Vagina (tissue), 2 donors: ENCODE measurements at regions not wholly inside any gene's neighbourhood (a gene's known extent, or its start where the extent isn't known, plus 50 kb on each side); places are given as distances from the start of the nearest gene placed in this dataset.

ENCODE experiments used
- DNase-seq, 2 donors: peaks; one replicate each; pipeline ENCODE4 v3.0.0-alpha.2; 2017; ENCODE audit errors: extremely low spot score in 2 of 2
- H3K27ac ChIP-seq: fragments of 200-600 bp; sonication (generic); one replicate; pipeline ENCODE4 v1.5.1; 2019
- H3K27me3 ChIP-seq: fragments of 200-600 bp; sonication (generic); one replicate; pipeline ENCODE4 v1.5.1; 2019
- H3K36me3 ChIP-seq, 2 donors: fragments of 200-600 bp; sonication (generic); one replicate each; pipeline ENCODE4 v1.5.1; 2017 to 2019
- H3K4me1 ChIP-seq: fragments of 200-600 bp; sonication (generic); one replicate; pipeline ENCODE4 v1.5.1; 2019
- H3K4me3 ChIP-seq, 2 donors: fragments of 200-600 bp; sonication (generic); 1 replicate in 1 of 2; 2 replicates in 1 of 2; pipeline ENCODE4 v1.5.1; 2016 to 2019
- H3K9me3 ChIP-seq: fragments of 200-600 bp; sonication (generic); one replicate; pipeline ENCODE4 v1.5.1; 2019
- POLR2A ChIP-seq, 2 donors: fragments of 450-650 bp; IDR thresholded peaks; one replicate each; pipeline ENCODE4 v1.6.1; 2017; ENCODE audit warnings: antibody characterized with exemption in 2 of 2, mild to moderate bottlenecking in 2 of 2, moderate library complexity in 2 of 2
- POLR2AphosphoS5 ChIP-seq, 2 donors: sonication (generic); formaldehyde crosslinking; IDR thresholded peaks; one replicate each; pipeline ENCODE4 v1.9.0; 2017; ENCODE audit warnings: antibody characterized with exemption in 2 of 2, mild to moderate bottlenecking in 2 of 2, low read depth in 1 of 2; ENCODE audit not compliant: insufficient read depth in 1 of 2
- intact Hi-C: fragments of 100-400 bp; cut with DNase I; formaldehyde crosslinking; loops from one replicate; pipeline ENCODE4 v1.15.1; 2023
- TF ChIP-seq, protein P1 (sequence below), 3 experiments: fragments of 450-650 bp in 2 of 3; fragments of 200-600 bp in 1 of 3; sonication (generic) in 1 of 3; IDR thresholded peaks; one replicate each; pipeline ENCODE4 v1.5.1; 2017 to 2019; ENCODE audit warnings: antibody characterized with exemption in 3 of 3, mild to moderate bottlenecking in 2 of 3, moderate library complexity in 2 of 3

DNA sequence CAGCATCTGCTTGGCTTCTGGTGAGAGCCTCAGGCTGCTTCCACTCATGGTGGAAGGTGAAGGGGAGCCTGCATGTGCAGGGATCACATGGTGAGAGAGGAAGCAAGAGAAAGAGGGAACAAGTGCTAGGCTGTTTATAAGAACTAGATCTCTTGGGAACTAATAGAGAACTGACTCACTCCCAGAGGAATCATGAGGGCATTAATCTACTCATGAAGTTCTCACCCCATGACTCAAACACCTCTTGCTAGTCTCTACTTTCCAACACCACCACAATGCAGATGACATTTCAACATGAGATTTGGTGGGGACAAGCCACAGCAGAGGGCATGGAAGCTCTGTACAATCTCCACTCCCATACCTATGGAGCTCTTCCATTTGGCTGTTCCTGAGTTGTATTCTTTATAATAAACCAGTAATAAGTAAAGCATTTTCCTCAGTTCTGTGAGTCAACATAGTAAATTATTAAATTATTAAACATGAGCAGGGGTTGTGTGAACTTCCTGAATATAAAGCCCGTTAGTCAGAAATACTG lies 524.1 kb upstream of the NRSN1 start:
- no peaks in the 10 kb centered on the region for H3K4me1 ChIP-seq
- H3K27ac ChIP-seq = no peak overlapping the region
- no peaks in the 10 kb centered on the region for H3K27me3 ChIP-seq
- intact Hi-C loops = no loop called here
- no peaks in the 10 kb centered on the region for H3K36me3 ChIP-seq
- H3K9me3 ChIP-seq = no peaks in the 10 kb centered on the region
- no peak for DNase-seq
- no peak overlapping the region for H3K4me3 ChIP-seq
- TF ChIP-seq POLR2A (IDR thresholded peaks at IDR 0.05) = no peak
- TF ChIP-seq POLR2AphosphoS5 (IDR thresholded peaks at IDR 0.05; ENCODE audit: insufficient read depth in 1 of 2, low read depth in 1 of 2) = no peak
- TF ChIP-seq, protein P1, sequence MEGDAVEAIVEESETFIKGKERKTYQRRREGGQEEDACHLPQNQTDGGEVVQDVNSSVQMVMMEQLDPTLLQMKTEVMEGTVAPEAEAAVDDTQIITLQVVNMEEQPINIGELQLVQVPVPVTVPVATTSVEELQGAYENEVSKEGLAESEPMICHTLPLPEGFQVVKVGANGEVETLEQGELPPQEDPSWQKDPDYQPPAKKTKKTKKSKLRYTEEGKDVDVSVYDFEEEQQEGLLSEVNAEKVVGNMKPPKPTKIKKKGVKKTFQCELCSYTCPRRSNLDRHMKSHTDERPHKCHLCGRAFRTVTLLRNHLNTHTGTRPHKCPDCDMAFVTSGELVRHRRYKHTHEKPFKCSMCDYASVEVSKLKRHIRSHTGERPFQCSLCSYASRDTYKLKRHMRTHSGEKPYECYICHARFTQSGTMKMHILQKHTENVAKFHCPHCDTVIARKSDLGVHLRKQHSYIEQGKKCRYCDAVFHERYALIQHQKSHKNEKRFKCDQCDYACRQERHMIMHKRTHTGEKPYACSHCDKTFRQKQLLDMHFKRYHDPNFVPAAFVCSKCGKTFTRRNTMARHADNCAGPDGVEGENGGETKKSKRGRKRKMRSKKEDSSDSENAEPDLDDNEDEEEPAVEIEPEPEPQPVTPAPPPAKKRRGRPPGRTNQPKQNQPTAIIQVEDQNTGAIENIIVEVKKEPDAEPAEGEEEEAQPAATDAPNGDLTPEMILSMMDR (IDR thresholded peaks at IDR 0.05) = no peak

DNA sequence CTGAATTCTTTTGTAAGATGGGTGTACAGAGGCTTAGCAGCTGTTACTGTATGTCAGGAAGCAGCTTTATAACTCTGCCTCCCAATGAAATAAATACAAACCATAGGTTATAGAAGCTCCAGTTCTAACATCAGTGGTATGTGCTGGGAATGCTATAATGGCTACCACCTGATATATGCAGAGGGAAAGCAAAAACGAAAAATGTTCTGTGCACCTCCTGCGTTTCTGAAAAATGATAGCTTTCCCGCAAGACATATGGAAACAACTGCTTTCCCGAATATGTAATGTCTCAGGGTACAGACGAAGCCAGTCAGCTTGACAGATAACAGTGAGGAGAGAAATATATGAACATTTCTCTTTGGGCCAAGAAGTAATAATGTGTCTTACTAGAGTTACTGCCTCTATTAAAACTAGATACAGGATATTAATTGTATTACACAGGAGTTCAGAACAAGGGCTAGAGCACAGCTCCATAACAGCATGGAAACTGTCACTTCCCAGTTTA lies 517.0 kb upstream of the NRSN1 start:
- Histone ChIP-seq H3K27me3 (no peaks in the 10 kb centered on the region), H3K9me3 (no peaks in the 10 kb centered on the region), H3K4me1 (no peaks in the 10 kb centered on the region), H3K4me3 (no peak overlapping the region), H3K27ac (no peak overlapping the region), H3K36me3 (no peaks in the 10 kb centered on the region)
- intact Hi-C loops = no loop called here
- TF ChIP-seq, protein P1 (IDR thresholded peaks at IDR 0.05) = no peak
- TF ChIP-seq POLR2AphosphoS5 (IDR thresholded peaks at IDR 0.05; ENCODE audit: insufficient read depth in 1 of 2, low read depth in 1 of 2) (no peak), POLR2A (IDR thresholded peaks at IDR 0.05) (no peak)
- no peak for DNase-seq

- Histone ChIP-seq H3K27ac (no peak overlapping the region), H3K4me1 (no peaks in the 10 kb centered on the region), H3K9me3 (no peaks in the 10 kb centered on the region), H3K27me3 (no peaks in the 10 kb centered on the region), H3K36me3 (no peaks in the 10 kb centered on the region), H3K4me3 (no peak overlapping the region)
- intact Hi-C loops = no loop called here
- DNase-seq = no peak
- TF ChIP-seq, protein P1 (IDR thresholded peaks at IDR 0.05) = no peak
- TF ChIP-seq POLR2A (IDR thresholded peaks at IDR 0.05) (no peak), POLR2AphosphoS5 (IDR thresholded peaks at IDR 0.05; ENCODE audit: insufficient read depth in 1 of 2, low read depth in 1 of 2) (no peak)
These were observed 514.1 kb upstream of the NRSN1 start for GRCh38 chr6:23611776-23612381.

DNA sequence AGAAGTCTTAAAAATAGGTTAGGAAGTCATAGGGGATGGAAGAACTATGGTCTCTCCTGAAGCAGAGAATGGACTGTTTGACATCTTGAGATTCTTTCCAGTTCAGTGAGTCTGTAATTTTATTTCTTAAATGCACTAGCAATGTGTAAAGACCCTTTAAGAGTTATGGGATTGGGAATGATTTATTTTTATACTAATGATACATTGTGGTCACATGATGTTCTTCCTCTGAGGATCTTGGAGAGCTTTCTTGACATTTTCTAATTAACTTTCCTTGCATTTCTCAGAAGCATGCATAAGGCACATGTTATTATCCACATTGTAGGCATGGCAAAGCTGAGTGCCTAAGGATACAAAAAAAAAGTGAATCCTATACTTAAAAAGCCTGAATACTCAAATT lies 507.6 kb upstream of the NRSN1 start:
- intact Hi-C loops = no loop called here
- no peak for TF ChIP-seq POLR2A (IDR thresholded peaks at IDR 0.05)
- no peak for TF ChIP-seq POLR2AphosphoS5 (IDR thresholded peaks at IDR 0.05; ENCODE audit: insufficient read depth in 1 of 2, low read depth in 1 of 2)
- TF ChIP-seq, protein P1 (IDR thresholded peaks at IDR 0.05) = no peak
- no peak overlapping the region for H3K4me3 ChIP-seq
- DNase-seq = no peak
- H3K27me3 ChIP-seq = no peaks in the 10 kb centered on the region
- H3K9me3 ChIP-seq = no peaks in the 10 kb centered on the region
- H3K27ac ChIP-seq = no peak overlapping the region
- no peaks in the 10 kb centered on the region for H3K4me1 ChIP-seq
- no peaks in the 10 kb centered on the region for H3K36me3 ChIP-seq

DNA sequence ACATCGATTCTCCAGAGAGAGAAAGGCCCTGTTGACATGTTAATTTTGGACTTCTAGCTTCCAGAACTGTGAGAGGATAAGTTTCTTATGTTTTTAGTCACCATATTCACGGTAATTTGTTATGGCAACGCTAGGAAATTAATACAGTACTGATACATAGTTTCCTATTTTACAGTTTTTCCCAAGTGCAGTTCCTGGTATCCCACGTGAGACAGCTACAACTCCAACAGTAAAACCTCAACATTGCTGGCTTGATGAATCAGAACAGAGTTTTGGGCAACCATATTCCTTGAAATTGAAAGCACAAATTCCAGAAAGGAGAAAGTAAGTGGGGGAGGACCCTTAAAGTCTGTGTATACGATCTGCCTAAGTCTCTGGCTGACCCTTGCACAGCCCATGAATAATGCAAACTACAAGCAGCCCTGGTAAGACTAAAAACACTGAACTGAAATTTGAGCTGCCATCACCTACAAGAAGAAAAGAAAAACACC lies 505.1 kb upstream of the NRSN1 start:
- no peak for TF ChIP-seq POLR2AphosphoS5 (IDR thresholded peaks at IDR 0.05; ENCODE audit: insufficient read depth in 1 of 2, low read depth in 1 of 2)
- no peak for TF ChIP-seq POLR2A (IDR thresholded peaks at IDR 0.05)
- TF ChIP-seq, protein P1 (IDR thresholded peaks at IDR 0.05) = no peak
- no peak overlapping the region for H3K27ac ChIP-seq
- DNase-seq = no peak
- no peaks in the 10 kb centered on the region for H3K27me3 ChIP-seq
- no peak overlapping the region for H3K4me3 ChIP-seq
- no peaks in the 10 kb centered on the region for H3K9me3 ChIP-seq
- H3K36me3 ChIP-seq = no peaks in the 10 kb centered on the region
- no peaks in the 10 kb centered on the region for H3K4me1 ChIP-seq
- intact Hi-C loops = no loop called here
